ENCODE measurements at regions not wholly inside any gene's neighbourhood (a gene's known extent, or its start where the extent isn't known, plus 50 kb on each side); places are given as distances from the start of the nearest gene placed in this dataset.

GRCh38 chr6:91291071-91291470 lies 704.2 kb upstream of the MAP3K7 start:
- H3K36me3 ChIP-seq = no peaks in the 10 kb centered on the region
- H3K4me1 ChIP-seq = no peaks in the 10 kb centered on the region
- ATAC-seq (ENCODE audit: low FRiP score in 2 of 2) = no peak
- WGBS, 2 donors = 29 to 50% methylated on average over 4 of the region's 4 CpGs
- H3K27ac ChIP-seq = no peak overlapping the region
- DNase-seq = no peak
- H3K9me3 ChIP-seq = no peaks in the 10 kb centered on the region
- H3K4me3 ChIP-seq = no peak overlapping the region
- H3K27me3 ChIP-seq = no peaks in the 10 kb centered on the region
- TF ChIP-seq CTCF (IDR thresholded peaks at IDR 0.05) (no peak), POLR2A (IDR thresholded peaks at IDR 0.05) (no peak), EP300 (IDR thresholded peaks at IDR 0.05) (no peak), POLR2AphosphoS5 (IDR thresholded peaks at IDR 0.05) (no peak)

- Histone ChIP-seq H3K27ac (no peak overlapping the region), H3K4me1 (no peaks in the 10 kb centered on the region), H3K4me3 (no peak overlapping the region), H3K9me3 (no peaks in the 10 kb centered on the region), H3K36me3 (no peaks in the 10 kb centered on the region), H3K27me3 (no peaks in the 10 kb centered on the region)
- ATAC-seq (ENCODE audit: low FRiP score in 2 of 2) = no peak
- DNase-seq = no peak
- WGBS, 2 donors = 69 to 84% methylated on average over 2 of the region's 2 CpGs
- TF ChIP-seq EP300 (IDR thresholded peaks at IDR 0.05) (no peak), POLR2AphosphoS5 (IDR thresholded peaks at IDR 0.05) (no peak)
These were observed 701.9 kb upstream of the MAP3K7 start for GRCh38 chr6:91288741-91289140.

- no peak for ATAC-seq (ENCODE audit: low FRiP score in 2 of 2)
- no peak for DNase-seq
- Histone ChIP-seq H3K27me3 (no peaks in the 10 kb centered on the region), H3K4me3 (no peak overlapping the region), H3K36me3 (no peaks in the 10 kb centered on the region), H3K4me1 (no peaks in the 10 kb centered on the region), H3K9me3 (peaks cover 0 to 4% (median 0%) of the 10 kb centered on the region in 4 donors), H3K27ac (no peak overlapping the region)
- TF ChIP-seq POLR2A (IDR thresholded peaks at IDR 0.05) (no peak), POLR2AphosphoS5 (IDR thresholded peaks at IDR 0.05) (no peak), CTCF (IDR thresholded peaks at IDR 0.05) (no peak), EP300 (IDR thresholded peaks at IDR 0.05) (no peak)
These were observed 695.0 kb upstream of the MAP3K7 start for GRCh38 chr6:91281901-91282300.

GRCh38 chr6:91280494-91280830 lies 693.6 kb upstream of the MAP3K7 start:
- H3K4me3 ChIP-seq = no peak overlapping the region
- H3K4me1 ChIP-seq = no peaks in the 10 kb centered on the region
- H3K36me3 ChIP-seq = no peaks in the 10 kb centered on the region
- 67 to 69% methylated on average over 3 of the region's 3 CpGs for whole genome bisulfite sequencing, 2 donors
- ATAC-seq (ENCODE audit: low FRiP score in 2 of 2) (no peak), DNase-seq (no peak)
- H3K27ac ChIP-seq = no peak overlapping the region
- H3K27me3 ChIP-seq = no peaks in the 10 kb centered on the region
- no peak for TF ChIP-seq POLR2A (IDR thresholded peaks at IDR 0.05)
- TF ChIP-seq CTCF (IDR thresholded peaks at IDR 0.05) = no peak
- no peak for TF ChIP-seq POLR2AphosphoS5 (IDR thresholded peaks at IDR 0.05)
- TF ChIP-seq EP300 (IDR thresholded peaks at IDR 0.05) = no peak
- peaks cover 0 to 4% (median 0%) of the 10 kb centered on the region in 4 donors for H3K9me3 ChIP-seq

- no peaks in the 10 kb centered on the region for H3K36me3 ChIP-seq
- no peak for ATAC-seq (ENCODE audit: low FRiP score in 2 of 2)
- H3K27ac ChIP-seq = no peak overlapping the region
- H3K27me3 ChIP-seq = no peaks in the 10 kb centered on the region
- WGBS, 2 donors = 73 to 79% methylated on average over 7 of the region's 7 CpGs
- no peak overlapping the region for H3K4me3 ChIP-seq
- DNase-seq = no peak
- TF ChIP-seq POLR2A (IDR thresholded peaks at IDR 0.05) = no peak
- TF ChIP-seq EP300 (IDR thresholded peaks at IDR 0.05) = no peak
- TF ChIP-seq POLR2AphosphoS5 (IDR thresholded peaks at IDR 0.05) = no peak
- no peak for TF ChIP-seq CTCF (IDR thresholded peaks at IDR 0.05)
- peaks cover 0 to 4% (median 0%) of the 10 kb centered on the region in 4 donors for H3K9me3 ChIP-seq
- no peaks in the 10 kb centered on the region for H3K4me1 ChIP-seq
These were observed 693.0 kb upstream of the MAP3K7 start for GRCh38 chr6:91279740-91280493.

Measured in upper lobe of left lung (tissue), 6 donors.